Caco-2 (cell line): ENCODE measurements at regions not wholly inside any gene's neighbourhood (a gene's known extent, or its start where the extent isn't known, plus 50 kb on each side); places are given as distances from the start of the nearest gene placed in this dataset.

ENCODE experiments used
- BruUV-seq: library from RNA; stranded (reverse); fragments of 400-500 nt; replicated peaks from 2 replicates; lab custom pipeline; 2021; lab: Mats Ljungman, UMichigan
- CTCF ChIA-PET: fragments of 300-600 bp; sonication (Branson Sonifier 250); formaldehyde crosslinking; loops from one replicate; lab custom pipeline; 2022; ENCODE audit warnings: antibody characterized with exemption; lab: Charles Lee
- POLR2A ChIA-PET: fragments of 300-600 bp; sonication (Branson Sonifier 250); formaldehyde crosslinking; loops from one replicate; lab custom pipeline; 2022; ENCODE audit warnings: antibody characterized with exemption; lab: Charles Lee
- DNase-seq, 2 experiments: peaks; one replicate each; pipeline versions ENCODE4 v3.0.0 to v3.0.0-alpha.2; 2020 to 2022
- H3K27me3 ChIP-seq: replicated peaks from 2 replicates; pipeline ENCODE4 v1.6.0; 2011; ENCODE audit warnings: low read length; ENCODE audit not compliant: control insufficient read depth, insufficient read depth
- H3K36me3 ChIP-seq: 2 replicates; pipeline ENCODE4 v1.5.1; 2011; ENCODE audit warnings: low read length; ENCODE audit not compliant: control insufficient read depth, insufficient read depth
- H3K4me1 ChIP-seq: fragments of 250-450 bp; sonication (Bioruptor Pico); 2 replicates; pipeline ENCODE4 v1.5.1; 2020; ENCODE audit warnings: mild to moderate bottlenecking
- H3K4me3 ChIP-seq: 2 replicates; pipeline ENCODE4 v1.5.1; 2011; ENCODE audit warnings: low read depth, mild to moderate bottlenecking, control low read depth, low read length
- H3K9me3 ChIP-seq: fragments of 250-450 bp; sonication (Bioruptor Pico); 2 replicates; pipeline ENCODE4 v1.5.1; 2020; ENCODE audit warnings: mild to moderate bottlenecking, moderate library complexity
- H3K27ac Mint-ChIP-seq: one replicate; pipeline ENCODE4 v1.8.0; 2022; ENCODE audit warnings: mixed read lengths; ENCODE audit not compliant: unreplicated experiment
- H3K27me3 Mint-ChIP-seq: one replicate; pipeline ENCODE4 v1.8.0; 2022; ENCODE audit warnings: mixed read lengths; ENCODE audit not compliant: insufficient read depth, unreplicated experiment
- H3K36me3 Mint-ChIP-seq: one replicate; pipeline ENCODE4 v1.8.0; 2022; ENCODE audit warnings: mild to moderate bottlenecking, mixed read lengths; ENCODE audit not compliant: insufficient read depth, unreplicated experiment
- H3K4me1 Mint-ChIP-seq: one replicate; pipeline ENCODE4 v1.8.0; 2022; ENCODE audit warnings: low read depth, mixed read lengths; ENCODE audit not compliant: unreplicated experiment
- H3K4me3 Mint-ChIP-seq: one replicate; pipeline ENCODE4 v1.8.0; 2022; ENCODE audit warnings: mild to moderate bottlenecking, moderate library complexity, mixed read lengths; ENCODE audit not compliant: unreplicated experiment
- H3K9me3 Mint-ChIP-seq: one replicate; pipeline ENCODE4 v1.8.0; 2022; ENCODE audit warnings: mixed read lengths; ENCODE audit not compliant: unreplicated experiment
- CTCF ChIP-seq, 2 experiments: fragments of 200-600 bp in 1 of 2; IDR thresholded peaks; 1 replicate in 1 of 2; 2 replicates in 1 of 2; pipeline versions ENCODE4 v1.5.1 to v1.8.0; 2011 to 2022; ENCODE audit warnings: antibody characterized with exemption in 1 of 2, control low read depth in 1 of 2, inconsistent platforms in 1 of 2, low read depth in 1 of 2, low read length in 1 of 2, mild to moderate bottlenecking in 1 of 2, moderate library complexity in 1 of 2; ENCODE audit not compliant: insufficient read depth in 1 of 2, severe bottlenecking in 1 of 2, unreplicated experiment in 1 of 2
- intact Hi-C: fragments of 100-400 bp; cut with micrococcal nuclease; formaldehyde crosslinking; loops from one replicate; pipeline ENCODE4 v1.10.0; 2022; ENCODE audit not compliant: unreplicated experiment

GRCh38 chr2:234339011-234339410, 157.9 kb downstream of the ARL4C start:
- H3K27me3 ChIP-seq, result no peaks in the 10 kb centered on the region
- Mint-ChIP-seq H3K9me3 (peaks cover 14% of the 10 kb centered on the region), H3K36me3 (no peaks in the 10 kb centered on the region), H3K4me1 (peaks cover 1% of the 10 kb centered on the region), H3K4me3 (no peak overlapping the region), H3K27ac (no peak overlapping the region), H3K27me3 (no peaks in the 10 kb centered on the region)
- ChIA-PET POLR2A (no interaction called here), CTCF (no interaction called here)
- DNase-seq, result no peak
- BruUV-seq, result no TSS peak
- no peaks in the 10 kb centered on the region for H3K9me3 ChIP-seq
- intact Hi-C loops, result no loop called here
- no peak overlapping the region for H3K4me3 ChIP-seq
- no peaks in the 10 kb centered on the region for H3K36me3 ChIP-seq
- no peaks in the 10 kb centered on the region; the same call in 1 of the 2 replicates for H3K4me1 ChIP-seq
- TF ChIP-seq CTCF (IDR thresholded peaks at IDR 0.05; ENCODE audit: insufficient read depth in 1 of 2, low read depth in 1 of 2, low read length in 1 of 2, severe bottlenecking in 1 of 2, unreplicated experiment in 1 of 2), result no peak

- H3K4me1 Mint-ChIP-seq, result peaks cover 13% of the 10 kb centered on the region
- H3K9me3 Mint-ChIP-seq, result peaks cover 14% of the 10 kb centered on the region
- H3K27ac Mint-ChIP-seq, result no peak overlapping the region
- no peaks in the 10 kb centered on the region for H3K9me3 ChIP-seq
- ChIA-PET CTCF (no interaction called here), POLR2A (no interaction called here)
- BruUV-seq, result no TSS peak
- no peaks in the 10 kb centered on the region for H3K27me3 Mint-ChIP-seq
- no peaks in the 10 kb centered on the region for H3K27me3 ChIP-seq
- peaks cover 4% of the 10 kb centered on the region for H3K36me3 Mint-ChIP-seq
- no peaks in the 10 kb centered on the region for H3K36me3 ChIP-seq
- no peak overlapping the region for H3K4me3 ChIP-seq
- H3K4me1 ChIP-seq, result no peaks in the 10 kb centered on the region; the same call in 1 of the 2 replicates
- TF ChIP-seq CTCF (IDR thresholded peaks at IDR 0.05; ENCODE audit: insufficient read depth in 1 of 2, low read depth in 1 of 2, low read length in 1 of 2, severe bottlenecking in 1 of 2, unreplicated experiment in 1 of 2), result no peak
- H3K4me3 Mint-ChIP-seq, result no peak overlapping the region
- no peak for DNase-seq
- intact Hi-C loops, result no loop called here
Measured at GRCh38 chr2:234335661-234336228, 161.1 kb downstream of the ARL4C start.

GRCh38 chr2:234334756-234335155, 162.1 kb downstream of the ARL4C start:
- Histone ChIP-seq H3K36me3 (no peaks in the 10 kb centered on the region), H3K9me3 (no peaks in the 10 kb centered on the region), H3K27me3 (no peaks in the 10 kb centered on the region), H3K4me3 (no peak overlapping the region), H3K4me1 (no peaks in the 10 kb centered on the region; the same call in 1 of the 2 replicates)
- Mint-ChIP-seq H3K27me3 (no peaks in the 10 kb centered on the region), H3K36me3 (peaks cover 4% of the 10 kb centered on the region), H3K4me1 (peaks cover 13% of the 10 kb centered on the region), H3K4me3 (no peak overlapping the region), H3K9me3 (peaks cover 14% of the 10 kb centered on the region), H3K27ac (peak overlapping the region; percentile 74)
- TF ChIP-seq CTCF (IDR thresholded peaks at IDR 0.05; ENCODE audit: insufficient read depth in 1 of 2, low read depth in 1 of 2, low read length in 1 of 2, severe bottlenecking in 1 of 2, unreplicated experiment in 1 of 2), result no peak
- DNase-seq, result no peak
- ChIA-PET CTCF (interaction anchor here (0.6 to 1.4 kb wide), 2 partner anchors 28 to 1810 kb away, joined by 3 to 6 read pairs; no protein-coding TSS in a partner anchor), POLR2A (no interaction called here)
- intact Hi-C loops, result no loop called here
- BruUV-seq, result no TSS peak
